Stimulated activated naive CD8-positive, alpha-beta T cell treated with anti-CD3 and anti-CD28 coated beads, Interleukin-15, amount 100 ng/mL, for 72 hours (primary cell): ENCODE measurements at regions not wholly inside any gene's neighbourhood (a gene's known extent, or its start where the extent isn't known, plus 50 kb on each side); places are given as distances from the start of the nearest gene placed in this dataset.

Experiments
- ATAC-seq: fragments of 150-1000 bp; cut with Tn5 transposase; 2 replicates; pipeline ENCODE4 v1.10.0; 2021; ENCODE audit warnings: mild to moderate bottlenecking, moderate library complexity
- DNase-seq, 2 donors: peaks; one replicate each; pipeline ENCODE4 v3.0.0; 2021 to 2022
- H3K27ac Mint-ChIP-seq, 2 donors: one replicate each; pipeline ENCODE4 v1.8.0; 2022; ENCODE audit warnings: mild to moderate bottlenecking in 2 of 2, mixed read lengths in 2 of 2, moderate library complexity in 2 of 2
- H3K27me3 Mint-ChIP-seq: one replicate; pipeline ENCODE4 v1.8.0; 2022; ENCODE audit warnings: mixed read lengths
- H3K4me1 Mint-ChIP-seq: one replicate; pipeline ENCODE4 v1.8.0; 2022; ENCODE audit warnings: mild to moderate bottlenecking, mixed read lengths
- H3K4me3 Mint-ChIP-seq, 2 donors: one replicate each; pipeline ENCODE4 v1.8.0; 2022; ENCODE audit warnings: mild to moderate bottlenecking in 2 of 2, mixed read lengths in 2 of 2, moderate library complexity in 1 of 2
- H3K9me3 Mint-ChIP-seq, 2 donors: one replicate each; pipeline ENCODE4 v1.8.0; 2022; ENCODE audit warnings: mixed read lengths in 2 of 2

DNA sequence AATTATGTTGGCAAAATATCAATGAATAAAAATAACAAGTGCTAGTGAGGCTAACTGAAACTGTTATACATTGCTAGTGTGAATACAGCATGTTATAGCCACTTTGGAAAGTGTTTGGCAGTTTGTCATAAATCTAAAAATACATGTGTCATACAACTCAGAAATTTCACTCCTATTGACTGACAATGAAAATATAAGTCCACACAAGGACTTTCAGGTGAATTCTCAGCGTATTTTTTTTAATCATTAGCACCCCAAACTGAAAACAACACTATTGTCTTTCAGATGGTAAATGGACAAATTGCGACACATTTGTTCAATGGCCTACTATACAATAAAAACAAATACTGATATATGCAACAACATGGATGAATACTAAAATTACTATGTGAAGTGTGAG is 884.8 kb downstream of the TRIB2 start:
- H3K27ac Mint-ChIP-seq: no peak overlapping the region
- no peaks in the 10 kb centered on the region for H3K27me3 Mint-ChIP-seq
- no peak overlapping the region for H3K4me3 Mint-ChIP-seq
- no peaks in the 10 kb centered on the region for H3K4me1 Mint-ChIP-seq
- DNase-seq: no peak
- no peak for ATAC-seq
- peaks cover 0 to 9% of the 10 kb centered on the region in 2 donors for H3K9me3 Mint-ChIP-seq

DNA sequence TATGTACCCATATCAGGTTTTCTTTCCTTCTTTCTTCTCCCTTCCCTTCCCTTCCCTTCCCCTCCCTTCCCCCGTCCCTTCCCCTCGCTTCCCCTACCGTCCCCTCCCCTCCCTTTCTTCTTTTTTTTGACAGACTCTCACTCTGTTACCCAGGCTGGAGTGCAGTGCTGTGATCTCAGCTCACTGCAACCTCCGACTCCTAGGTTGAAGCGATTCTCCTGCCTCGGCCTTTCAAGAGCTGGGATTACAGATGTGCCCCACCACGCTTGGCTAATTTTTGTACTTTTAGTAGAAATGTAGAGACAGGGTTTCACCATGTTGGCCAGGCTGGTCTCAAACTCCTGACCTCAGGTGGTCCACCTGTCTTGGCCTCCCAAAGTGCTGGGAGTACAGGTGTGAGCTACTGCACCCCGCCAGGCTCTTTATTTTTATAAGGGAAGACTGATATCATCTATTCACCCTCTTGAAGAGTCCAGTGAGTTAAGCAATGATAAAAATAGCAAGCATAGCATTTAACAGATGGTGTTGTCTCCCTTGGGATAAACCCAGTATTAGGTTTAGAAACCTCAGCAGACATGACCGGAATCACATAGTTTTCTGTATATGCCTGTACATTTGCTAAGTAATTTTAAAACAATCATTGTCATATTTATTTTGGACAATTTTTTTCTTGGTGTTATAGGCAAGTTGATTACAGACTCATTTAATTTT is 888.4 kb downstream of the TRIB2 start:
- Mint-ChIP-seq H3K4me1 (no peaks in the 10 kb centered on the region), H3K27me3 (no peaks in the 10 kb centered on the region), H3K27ac (no peak overlapping the region), H3K4me3 (no peak overlapping the region), H3K9me3 (peaks cover 7 to 8% of the 10 kb centered on the region in 2 donors)
- ATAC-seq (no peak), DNase-seq (no peak)

DNA sequence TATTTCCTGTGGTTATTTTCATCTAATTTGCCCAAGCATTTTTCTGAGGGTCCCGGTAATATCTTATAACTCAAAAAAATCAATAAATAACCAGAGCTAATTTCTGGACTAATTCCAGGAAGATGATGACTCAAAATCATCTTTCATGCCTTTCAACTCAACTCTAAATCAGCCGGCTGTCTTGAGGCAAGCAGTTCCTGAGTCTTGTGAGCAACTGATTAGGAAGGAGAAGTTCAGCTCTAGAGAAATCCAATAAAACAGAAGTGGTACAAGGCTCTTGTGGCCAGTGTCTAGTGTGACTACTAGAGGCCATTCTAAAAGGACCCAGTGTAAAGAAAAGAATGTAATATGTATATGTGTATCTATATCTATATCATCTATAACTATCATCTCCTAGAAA is 890.4 kb downstream of the TRIB2 start:
- H3K27me3 Mint-ChIP-seq: no peaks in the 10 kb centered on the region
- no peak for ATAC-seq
- no peak for DNase-seq
- no peak overlapping the region for H3K27ac Mint-ChIP-seq
- no peaks in the 10 kb centered on the region for H3K4me1 Mint-ChIP-seq
- no peak overlapping the region for H3K4me3 Mint-ChIP-seq
- peaks cover 8 to 14% of the 10 kb centered on the region in 2 donors for H3K9me3 Mint-ChIP-seq

DNA sequence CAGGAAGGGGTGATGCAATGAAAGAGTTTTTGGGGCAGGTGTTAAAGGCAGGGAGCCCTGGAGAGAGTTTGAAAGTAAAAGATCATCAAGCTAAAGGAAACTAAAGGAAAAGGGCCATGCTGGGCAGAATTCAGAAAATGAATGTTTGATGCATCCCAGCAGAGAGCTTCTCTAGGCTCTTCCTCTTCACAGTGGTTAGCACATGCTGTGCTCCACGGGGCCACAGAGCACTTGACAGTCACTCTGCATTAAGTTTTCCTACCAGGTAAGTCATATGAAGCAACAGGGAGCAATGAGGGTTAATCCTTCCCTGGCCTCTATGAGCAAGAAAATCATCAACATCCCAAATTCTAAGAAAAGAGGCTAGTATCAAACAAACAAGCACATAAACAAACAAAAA is 895.2 kb downstream of the TRIB2 start:
- Mint-ChIP-seq H3K27ac (no peak overlapping the region), H3K9me3 (peaks cover 12 to 14% of the 10 kb centered on the region in 2 donors), H3K4me3 (no peak overlapping the region), H3K27me3 (no peaks in the 10 kb centered on the region), H3K4me1 (no peaks in the 10 kb centered on the region)
- ATAC-seq (no peak), DNase-seq (no peak)

DNA sequence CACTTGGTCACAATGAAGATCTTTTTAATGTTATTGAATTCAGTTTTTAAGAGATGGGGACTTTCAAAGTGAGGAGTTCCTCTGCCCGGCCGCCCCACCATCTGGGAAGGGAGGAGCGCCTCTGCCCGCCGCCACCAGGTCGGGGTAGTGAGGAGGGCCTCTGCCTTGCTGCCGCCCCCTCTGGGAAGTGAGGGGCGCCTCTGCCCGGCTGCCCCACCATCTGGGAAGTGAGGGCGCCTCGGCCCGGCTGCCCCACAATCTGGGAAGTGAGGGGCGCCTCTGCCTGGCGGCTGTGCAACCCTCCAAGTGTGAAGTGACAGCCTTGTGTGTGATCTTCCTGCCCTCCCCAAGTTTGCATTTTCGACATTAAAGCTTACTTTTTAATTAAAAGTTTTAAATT is 899.3 kb downstream of the TRIB2 start:
- DNase-seq: no peak
- Mint-ChIP-seq H3K4me3 (no peak overlapping the region), H3K4me1 (no peaks in the 10 kb centered on the region), H3K9me3 (peaks cover 18 to 20% of the 10 kb centered on the region in 2 donors), H3K27me3 (no peaks in the 10 kb centered on the region), H3K27ac (no peak overlapping the region)
- no peak for ATAC-seq

DNA sequence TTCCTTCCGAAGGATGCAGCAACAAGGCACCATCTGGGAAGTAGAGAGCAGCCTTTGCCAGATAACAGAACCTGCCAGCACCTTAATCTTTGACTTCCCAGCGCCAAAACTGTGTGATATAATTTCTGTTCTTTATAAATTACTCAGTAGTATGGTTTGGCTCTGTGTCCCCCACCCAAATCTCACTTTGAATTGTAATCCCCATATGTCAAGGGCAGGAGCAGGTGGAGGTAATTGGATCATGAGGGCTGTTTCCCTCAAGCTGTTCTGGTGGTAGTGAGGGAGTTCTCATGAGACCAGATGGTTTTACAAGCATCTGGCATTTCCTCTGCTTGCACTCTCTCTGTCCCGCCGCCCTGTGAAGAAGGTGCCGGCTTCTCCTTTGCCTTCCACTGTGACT is 899.9 kb downstream of the TRIB2 start:
- H3K4me1 Mint-ChIP-seq: no peaks in the 10 kb centered on the region
- H3K27ac Mint-ChIP-seq: no peak overlapping the region
- DNase-seq: no peak
- H3K9me3 Mint-ChIP-seq: peaks cover 14 to 25% of the 10 kb centered on the region in 2 donors
- no peak overlapping the region for H3K4me3 Mint-ChIP-seq
- ATAC-seq: no peak
- no peaks in the 10 kb centered on the region for H3K27me3 Mint-ChIP-seq

DNA sequence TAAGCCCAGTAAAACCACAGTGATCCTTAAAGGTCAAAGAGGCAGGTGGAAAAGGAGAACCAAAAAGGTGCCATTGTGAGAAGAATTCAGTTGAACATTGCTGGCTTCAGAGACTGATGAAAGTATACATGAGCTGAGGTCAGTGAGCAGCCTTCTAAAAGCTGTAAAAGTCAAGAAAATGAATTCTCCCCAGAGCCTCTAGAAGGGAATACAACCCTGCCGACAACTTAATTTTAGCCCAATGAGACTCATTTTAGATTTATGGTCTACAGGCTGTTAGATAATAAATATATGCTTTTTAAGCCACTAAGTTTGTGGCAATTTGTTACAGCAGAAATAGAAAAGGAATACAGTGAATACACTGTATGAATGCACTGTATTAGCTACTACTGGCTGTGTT is 911.4 kb downstream of the TRIB2 start:
- no peak for ATAC-seq
- DNase-seq: no peak
- no peaks in the 10 kb centered on the region for H3K27me3 Mint-ChIP-seq
- no peak overlapping the region for H3K27ac Mint-ChIP-seq
- H3K4me1 Mint-ChIP-seq: no peaks in the 10 kb centered on the region
- no peaks in the 10 kb centered on the region for H3K9me3 Mint-ChIP-seq
- H3K4me3 Mint-ChIP-seq: no peak overlapping the region

DNA sequence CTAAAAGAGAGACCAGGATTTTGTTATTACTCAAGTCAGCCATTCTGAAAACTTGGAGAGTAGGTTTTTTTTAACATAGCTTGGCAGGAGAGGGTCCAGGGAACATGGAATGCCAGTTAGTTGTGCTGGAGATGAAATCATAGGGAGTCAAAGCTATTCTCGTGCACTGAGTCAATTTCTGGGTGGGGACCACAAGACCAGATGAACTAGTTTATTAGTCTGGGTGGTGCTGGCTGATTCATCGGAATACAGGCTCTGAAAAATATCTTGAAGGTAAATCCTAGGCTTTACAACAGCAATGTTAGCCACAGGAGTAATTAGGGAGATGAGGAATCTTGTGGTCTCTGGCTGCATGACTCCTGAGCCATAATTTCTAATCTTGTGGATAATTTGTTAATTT is 921.4 kb downstream of the TRIB2 start:
- no peaks in the 10 kb centered on the region for H3K4me1 Mint-ChIP-seq
- ATAC-seq (no peak), DNase-seq (no peak)
- H3K9me3 Mint-ChIP-seq: peaks cover 9 to 12% of the 10 kb centered on the region in 2 donors
- no peak overlapping the region for H3K27ac Mint-ChIP-seq
- no peak overlapping the region for H3K4me3 Mint-ChIP-seq
- H3K27me3 Mint-ChIP-seq: no peaks in the 10 kb centered on the region

DNA sequence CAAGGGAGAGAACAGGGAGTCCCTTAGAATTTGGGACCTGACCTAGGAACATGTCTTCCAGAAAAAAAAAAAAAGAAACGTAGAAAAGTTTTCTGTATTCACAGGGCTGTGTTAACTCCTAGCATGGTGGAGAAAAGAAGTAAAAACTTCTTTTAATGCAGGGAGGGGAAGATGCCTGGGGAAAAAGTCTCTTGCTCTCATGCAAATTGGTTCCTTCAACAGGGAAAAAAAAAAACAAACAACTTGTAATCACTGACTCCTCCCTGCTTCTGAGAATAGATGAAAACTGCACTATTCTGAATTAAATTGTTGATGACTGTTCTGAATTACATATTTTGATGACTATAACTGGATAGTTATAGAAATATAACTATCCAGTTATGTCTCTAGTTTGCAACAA is 933.2 kb downstream of the TRIB2 start:
- H3K27me3 Mint-ChIP-seq: no peaks in the 10 kb centered on the region
- H3K27ac Mint-ChIP-seq: no peak overlapping the region
- ATAC-seq (no peak), DNase-seq (no peak)
- H3K9me3 Mint-ChIP-seq: peaks cover 11 to 16% of the 10 kb centered on the region in 2 donors
- H3K4me1 Mint-ChIP-seq: no peaks in the 10 kb centered on the region
- H3K4me3 Mint-ChIP-seq: no peak overlapping the region

DNA sequence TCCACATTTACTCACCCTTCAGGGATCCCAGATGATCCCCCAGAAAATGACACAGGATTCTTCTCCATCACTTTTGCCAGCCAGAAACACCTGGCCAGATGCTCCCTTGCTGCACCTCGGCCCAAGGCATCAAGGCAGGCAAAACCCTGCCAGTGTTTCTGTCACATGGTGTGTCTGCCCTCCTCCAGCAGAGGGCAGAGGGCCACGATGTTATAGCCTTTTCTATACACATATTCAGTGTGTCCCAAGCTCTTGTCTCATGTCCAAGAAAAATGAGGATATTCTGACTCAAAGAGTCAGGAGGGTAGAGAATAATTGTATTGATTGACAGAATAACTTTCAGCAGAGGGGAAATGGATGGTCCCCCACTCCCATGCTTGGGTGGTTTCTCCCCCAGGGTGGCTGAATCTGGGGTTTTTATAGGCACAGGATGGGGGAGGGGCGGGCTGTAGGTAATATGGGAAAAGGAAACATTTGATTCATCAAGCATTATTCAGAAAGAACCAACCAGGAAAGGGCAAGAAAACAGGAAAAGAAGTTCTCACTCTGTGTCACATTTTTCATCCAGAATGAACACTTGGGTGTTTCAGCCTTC is 933.9 kb downstream of the TRIB2 start:
- H3K27ac Mint-ChIP-seq: no peak overlapping the region
- no peaks in the 10 kb centered on the region for H3K27me3 Mint-ChIP-seq
- peaks cover 10 to 16% of the 10 kb centered on the region in 2 donors for H3K9me3 Mint-ChIP-seq
- no peak overlapping the region for H3K4me3 Mint-ChIP-seq
- ATAC-seq (no peak), DNase-seq (no peak)
- H3K4me1 Mint-ChIP-seq: no peaks in the 10 kb centered on the region

DNA sequence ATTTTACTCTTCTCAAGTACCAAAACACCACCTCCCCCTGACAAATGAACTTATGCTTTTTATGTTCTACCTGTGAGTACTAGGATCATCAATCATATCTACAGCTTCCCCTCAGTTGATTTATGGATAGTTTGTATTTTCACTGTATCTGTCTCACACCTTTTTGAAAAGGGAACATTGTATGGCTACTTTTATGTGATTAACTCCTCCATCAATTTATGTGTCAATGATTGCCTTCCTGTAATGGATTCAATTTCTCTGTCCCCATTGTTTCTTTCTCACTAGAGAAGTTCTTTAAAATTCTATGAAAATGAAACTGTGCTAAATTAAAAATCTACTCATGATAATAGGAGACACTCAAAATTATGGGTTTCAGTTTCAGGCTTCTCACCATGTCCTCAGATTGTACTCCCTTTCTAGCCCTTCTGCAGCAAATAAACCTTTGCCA is 935.0 kb downstream of the TRIB2 start:
- Mint-ChIP-seq H3K4me1 (no peaks in the 10 kb centered on the region), H3K27ac (no peak overlapping the region), H3K27me3 (no peaks in the 10 kb centered on the region), H3K9me3 (peaks cover 10 to 16% of the 10 kb centered on the region in 2 donors), H3K4me3 (no peak overlapping the region)
- no peak for ATAC-seq
- no peak for DNase-seq

DNA sequence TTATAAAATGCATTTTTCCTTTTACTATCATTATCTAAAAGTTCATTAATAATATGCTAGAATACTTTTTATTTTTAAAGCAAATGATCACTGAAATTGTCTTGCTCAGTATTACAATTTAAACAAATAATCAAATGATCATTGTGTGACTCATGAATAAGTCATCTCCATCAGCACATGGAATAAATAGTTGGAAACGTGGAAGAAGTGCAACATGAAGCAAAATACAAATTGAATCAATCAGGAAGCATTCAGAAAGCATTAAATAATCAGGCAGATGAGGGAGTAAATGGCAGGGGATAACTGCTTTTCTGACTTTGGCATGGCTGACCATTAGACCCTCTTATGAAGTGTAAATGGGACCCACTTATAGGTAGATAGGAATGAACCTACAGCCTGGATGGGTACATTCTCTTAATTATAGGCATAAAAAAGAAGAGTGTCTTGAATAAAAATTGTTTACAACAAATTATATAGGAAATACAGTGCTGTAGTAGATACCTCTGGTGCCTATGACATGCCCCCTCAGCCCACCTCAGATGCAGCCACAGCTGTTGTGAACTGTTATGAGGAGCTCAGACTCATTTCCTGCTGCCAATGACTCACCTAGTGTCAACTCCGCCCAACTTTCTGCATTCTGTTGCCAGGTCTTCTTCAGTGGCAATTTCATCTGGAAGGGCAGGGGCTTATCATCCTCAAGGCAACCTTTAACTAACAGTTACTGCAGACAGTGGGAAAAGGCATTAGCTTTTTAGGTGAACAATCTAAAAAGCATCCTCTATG is 936.0 kb downstream of the TRIB2 start:
- H3K9me3 Mint-ChIP-seq: peaks cover 10 to 16% of the 10 kb centered on the region in 2 donors
- H3K27ac Mint-ChIP-seq: no peak overlapping the region
- no peak for DNase-seq
- H3K27me3 Mint-ChIP-seq: no peaks in the 10 kb centered on the region
- no peak overlapping the region for H3K4me3 Mint-ChIP-seq
- no peak for ATAC-seq
- no peaks in the 10 kb centered on the region for H3K4me1 Mint-ChIP-seq

DNA sequence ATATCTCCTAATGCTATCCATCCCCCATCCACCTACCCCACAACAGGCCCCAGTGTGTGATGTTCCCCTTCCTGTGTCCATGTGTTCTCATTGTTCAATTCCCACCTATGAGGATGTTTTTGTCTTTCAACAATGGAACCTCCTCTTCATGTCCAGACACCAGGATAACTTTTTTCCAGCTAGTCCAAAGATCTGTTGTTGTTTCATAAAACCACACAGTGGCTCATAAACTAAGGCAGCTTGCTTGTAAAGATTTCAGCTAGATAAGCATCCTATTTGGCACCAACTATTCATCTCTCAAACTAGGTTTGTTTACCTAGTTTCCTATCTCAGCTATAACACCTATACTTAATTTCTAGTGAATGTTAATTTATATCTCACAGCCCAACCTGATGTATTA is 937.7 kb downstream of the TRIB2 start:
- H3K27ac Mint-ChIP-seq: no peak overlapping the region
- ATAC-seq (no peak), DNase-seq (no peak)
- no peaks in the 10 kb centered on the region for H3K4me1 Mint-ChIP-seq
- no peaks in the 10 kb centered on the region for H3K27me3 Mint-ChIP-seq
- H3K9me3 Mint-ChIP-seq: peaks cover 10 to 16% of the 10 kb centered on the region in 2 donors
- H3K4me3 Mint-ChIP-seq: no peak overlapping the region

DNA sequence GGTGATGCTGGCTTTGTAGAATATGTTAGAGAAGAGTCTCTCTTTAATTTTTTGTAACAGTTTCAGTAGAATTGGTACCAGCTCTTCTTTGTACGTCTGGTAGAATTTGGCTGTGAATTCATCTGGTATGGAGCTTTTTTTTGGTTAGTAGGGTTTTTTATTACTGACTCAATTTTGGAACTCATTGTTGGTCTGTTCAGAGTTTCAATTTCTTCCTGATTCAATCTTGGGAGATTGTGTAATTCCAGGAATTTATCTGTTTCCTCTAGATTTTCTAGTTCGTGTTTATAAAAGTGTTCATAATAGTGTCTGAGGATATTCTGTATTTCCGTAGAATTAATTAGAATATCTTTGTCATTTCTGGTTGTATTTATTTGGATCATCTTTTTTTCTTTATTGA is 943.5 kb downstream of the TRIB2 start:
- H3K27ac Mint-ChIP-seq: no peak overlapping the region
- peaks cover 6 to 7% of the 10 kb centered on the region in 2 donors for H3K9me3 Mint-ChIP-seq
- H3K27me3 Mint-ChIP-seq: no peaks in the 10 kb centered on the region
- H3K4me1 Mint-ChIP-seq: no peaks in the 10 kb centered on the region
- DNase-seq (no peak), ATAC-seq (no peak)
- no peak overlapping the region for H3K4me3 Mint-ChIP-seq

DNA sequence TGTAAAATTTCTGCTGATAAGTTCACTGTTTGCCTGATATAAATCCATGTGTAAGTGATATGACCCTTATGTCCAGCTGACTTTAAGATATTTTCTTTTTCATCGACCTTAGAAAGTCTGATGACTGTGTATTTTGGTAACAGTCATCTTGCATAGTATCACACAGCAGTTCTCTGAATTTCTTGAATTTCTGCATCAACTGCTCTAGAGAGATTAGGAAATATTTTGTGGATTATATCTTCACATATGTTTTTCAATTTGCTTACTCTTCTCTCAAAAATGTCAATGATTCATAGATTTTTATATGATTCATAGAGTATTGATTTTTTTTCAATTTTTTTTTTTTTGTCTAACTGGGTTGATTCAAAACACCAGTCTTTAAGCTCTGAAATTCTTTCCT is 945.3 kb downstream of the TRIB2 start:
- ATAC-seq: no peak
- Mint-ChIP-seq H3K4me3 (no peak overlapping the region), H3K27ac (no peak overlapping the region), H3K27me3 (no peaks in the 10 kb centered on the region), H3K9me3 (peaks cover 6 to 13% of the 10 kb centered on the region in 2 donors), H3K4me1 (no peaks in the 10 kb centered on the region)
- DNase-seq: no peak
